BJ (cell line): ENCODE measurements at regions not wholly inside any gene's neighbourhood (a gene's known extent, or its start where the extent isn't known, plus 50 kb on each side); places are given as distances from the start of the nearest gene placed in this dataset.

Source experiments
- CTCF ChIA-PET: fragments of 350-600 bp; formaldehyde crosslinking; extraction: SDS; loops from one replicate; lab custom pipeline; 2021; ENCODE audit warnings: antibody characterized with exemption, inconsistent platforms; lab: Yijun Ruan, JAX
- POLR2A ChIA-PET: fragments of 300-600 bp; sonication (Branson Sonifier 250); formaldehyde crosslinking; extraction: SDS; loops from one replicate; lab custom pipeline; 2021; ENCODE audit warnings: antibody characterized with exemption; lab: Charles Lee
- DNase-seq: peaks from one replicate; pipeline ENCODE4 v3.0.0-alpha.2; 2011; ENCODE audit warnings: low read depth
- H3K27me3 ChIP-seq: 2 replicates; pipeline ENCODE4 v1.6.0; 2011; ENCODE audit warnings: low read length; ENCODE audit not compliant: control insufficient read depth, insufficient read depth
- H3K36me3 ChIP-seq: 2 replicates; pipeline ENCODE4 v1.5.1; 2011; ENCODE audit warnings: low read length; ENCODE audit not compliant: control insufficient read depth, insufficient read depth
- H3K4me3 ChIP-seq: 2 replicates; pipeline ENCODE4 v1.5.1; 2011; ENCODE audit warnings: low read depth, mild to moderate bottlenecking, control low read depth, low read length
- CTCF ChIP-seq: IDR thresholded peaks from 2 replicates; pipeline ENCODE4 v1.5.1; 2011; ENCODE audit warnings: low read depth, mild to moderate bottlenecking, control low read depth, inconsistent platforms, low read length, moderate library complexity; ENCODE audit not compliant: insufficient read depth

GRCh38 chr12:67474934-67475620 is 173.5 kb upstream of the DYRK2 start:
- DNase-seq = no peak
- POLR2A ChIA-PET = no interaction called here
- H3K36me3 ChIP-seq = no peaks in the 10 kb centered on the region
- no peak for TF ChIP-seq CTCF
- CTCF ChIA-PET = interaction anchor here (1.2 kb wide), 1 partner anchor 13 kb away, joined by 3 read pairs; no protein-coding TSS in a partner anchor
- H3K4me3 ChIP-seq = no peak overlapping the region
- H3K27me3 ChIP-seq = 0 out of 2 replicates have a peak, but pooled peaks cover 1% of the 10 kb centered on the region

GRCh38 chr12:67475725-67476124 is 172.8 kb upstream of the DYRK2 start:
- Histone ChIP-seq H3K27me3 (0 out of 2 replicates have a peak, but pooled peaks cover 1% of the 10 kb centered on the region), H3K4me3 (no peak overlapping the region), H3K36me3 (no peaks in the 10 kb centered on the region)
- ChIA-PET CTCF (interaction anchor here (0.6 to 1.2 kb wide), 2 partner anchors 14 to 72 kb away, joined by 3 read pairs; no protein-coding TSS in a partner anchor), POLR2A (no interaction called here)
- TF ChIP-seq CTCF = no peak
- no peak for DNase-seq

GRCh38 chr12:67477681-67478265 is 170.8 kb upstream of the DYRK2 start:
- 0 out of 2 replicates have a peak, but pooled peaks cover 1% of the 10 kb centered on the region for H3K27me3 ChIP-seq
- POLR2A ChIA-PET = no interaction called here
- CTCF ChIA-PET = no interaction called here
- DNase-seq = no peak
- no peak overlapping the region for H3K4me3 ChIP-seq
- no peaks in the 10 kb centered on the region for H3K36me3 ChIP-seq
- TF ChIP-seq CTCF = no peak

GRCh38 chr12:67482751-67483661 is 165.5 kb upstream of the DYRK2 start:
- POLR2A ChIA-PET = interaction anchor here (0.6 kb wide), 1 partner anchor 26 kb away, joined by 14 read pairs; no protein-coding TSS in a partner anchor

More at GRCh38 chr12:67482751-67483661, 165.5 kb upstream of the DYRK2 start:
- no peak for TF ChIP-seq CTCF
- Histone ChIP-seq H3K36me3 (no peaks in the 10 kb centered on the region), H3K4me3 (no peak overlapping the region), H3K27me3 (no peaks in the 10 kb centered on the region)
- DNase-seq = peak; percentile 39
- CTCF ChIA-PET = interaction anchor here (0.7 to 1.3 kb wide), 2 partner anchors 15 to 21 kb away, joined by 3 read pairs; no protein-coding TSS in a partner anchor
